Transverse colon (tissue), 4 donors: ENCODE measurements at regions not wholly inside any gene's neighbourhood (a gene's known extent, or its start where the extent isn't known, plus 50 kb on each side); places are given as distances from the start of the nearest gene placed in this dataset.
"Not testable (repeated sequence)": the region's sequence is repeated elsewhere in the genome, so short reads cannot be mapped to it uniquely, and the experiment has no call there.

Source experiments
- DNase-seq: peaks from one replicate; pipeline ENCODE4 v3.0.0-alpha.2; 2019
- H3K27ac ChIP-seq, 4 donors: fragments of 200-600 bp; sonication (generic); 2 replicates each; pipeline ENCODE4 v1.5.1; 2016 to 2018; ENCODE audit warnings: inconsistent platforms in 4 of 4
- H3K27me3 ChIP-seq: fragments of 200-600 bp; sonication (generic); 2 replicates; pipeline ENCODE4 v1.5.1; 2017; ENCODE audit warnings: inconsistent platforms
- H3K36me3 ChIP-seq, 4 donors: fragments of 200-600 bp; sonication (generic); 2 replicates each; pipeline ENCODE4 v1.5.1; 2017 to 2019; ENCODE audit warnings: inconsistent platforms in 4 of 4
- H3K4me1 ChIP-seq, 4 donors: fragments of 200-600 bp; sonication (generic); 2 replicates each; pipeline ENCODE4 v1.5.1; 2017 to 2020; ENCODE audit warnings: inconsistent platforms in 4 of 4
- H3K4me3 ChIP-seq, 4 donors: fragments of 200-600 bp; sonication (generic); 1 replicate in 1 of 4; 2 replicates in 3 of 4; pipeline versions ENCODE4 v1.5.1 to v1.6.1; 2017 to 2019; ENCODE audit warnings: inconsistent platforms in 4 of 4
- H3K9me3 ChIP-seq, 2 donors: fragments of 200-600 bp; sonication (generic); 2 replicates each; pipeline ENCODE4 v1.5.1; 2017 to 2019; ENCODE audit warnings: inconsistent platforms in 2 of 2
- CTCF ChIP-seq, 5 experiments: fragments of 200-600 bp in 3 of 5; fragments of 450-650 bp in 2 of 5; sonication (generic) in 3 of 5; IDR thresholded peaks; 1 replicate in 2 of 5; 2 replicates in 3 of 5; pipeline ENCODE4 v1.5.1; 2016 to 2017; ENCODE audit warnings: antibody characterized with exemption in 5 of 5, inconsistent platforms in 3 of 5, mild to moderate bottlenecking in 2 of 5, moderate library complexity in 1 of 5
- EP300 ChIP-seq: sonication (generic); formaldehyde crosslinking; IDR thresholded peaks from one replicate; pipeline ENCODE4 v1.6.1; 2017; ENCODE audit warnings: antibody characterized with exemption, low read depth
- POLR2A ChIP-seq: fragments of 450-650 bp; IDR thresholded peaks from one replicate; pipeline ENCODE4 v1.6.1; 2016; ENCODE audit warnings: antibody characterized with exemption, mild to moderate bottlenecking, moderate library complexity
- POLR2AphosphoS5 ChIP-seq, 3 donors: sonication (generic); formaldehyde crosslinking; IDR thresholded peaks; one replicate each; pipeline ENCODE4 v1.6.1; 2016; ENCODE audit warnings: antibody characterized with exemption in 3 of 3
- WGBS, 2 donors: methylation state at CpG; one replicate each; pipeline ENCODE4 v1.1.5; 2018; ENCODE audit warnings: low coverage in 1 of 2; 5-methylcytosine and 5-hydroxymethylcytosine counted together
- in situ Hi-C, 4 donors: fragments of 200-750 bp; cut with MboI; loops; one replicate each; pipeline versions ENCODE4 v1.15.0 to v1.15.1; 2017; ENCODE audit warnings: low sequenced_read_pairs in 3 of 4, low pct_ligation_motif_present in 1 of 4, low pct_unique_long_range_greater_than_20kb in 1 of 4
- intact Hi-C: fragments of 100-400 bp; cut with DNase I; formaldehyde crosslinking; loops from one replicate; pipeline ENCODE4 v1.15.1; 2023; ENCODE audit warnings: low total_unique reads

GRCh38 chr1:189226779-189227178 lies 1250.9 kb downstream of the BRINP3 start:
- H3K27ac ChIP-seq: no peak overlapping the region
- DNase-seq: no peak
- intact Hi-C loops (no loop called here), in situ Hi-C loops (no loop called here)
- no peaks in the 10 kb centered on the region for H3K9me3 ChIP-seq
- no peaks in the 10 kb centered on the region for H3K4me1 ChIP-seq
- no peak overlapping the region for H3K4me3 ChIP-seq
- no peaks in the 10 kb centered on the region for H3K27me3 ChIP-seq
- H3K36me3 ChIP-seq: no peaks in the 10 kb centered on the region
- WGBS, 2 donors: 70 to 73% methylated on average over 1 of the region's 1 CpG
- no peak for TF ChIP-seq POLR2AphosphoS5 (IDR thresholded peaks at IDR 0.05)
- no peak for TF ChIP-seq CTCF (IDR thresholded peaks at IDR 0.05)
- TF ChIP-seq EP300: no peak
- TF ChIP-seq POLR2A: no peak

- H3K9me3 ChIP-seq: no peaks in the 10 kb centered on the region
- no peaks in the 10 kb centered on the region for H3K27me3 ChIP-seq
- WGBS, 2 donors: 17 to 48% methylated on average over 1 to 3 of the region's 3 CpGs
- no peaks in the 10 kb centered on the region for H3K4me1 ChIP-seq
- TF ChIP-seq CTCF (IDR thresholded peaks at IDR 0.05) (no peak), POLR2AphosphoS5 (IDR thresholded peaks at IDR 0.05) (no peak), POLR2A (no peak)
- intact Hi-C loops (no loop called here), in situ Hi-C loops (no loop called here)
- no peak for DNase-seq
- H3K36me3 ChIP-seq: no peaks in the 10 kb centered on the region
- no peak overlapping the region for H3K27ac ChIP-seq
- no peak overlapping the region for H3K4me3 ChIP-seq
Observed at GRCh38 chr1:189237008-189237407, 1240.7 kb downstream of the BRINP3 start.

- no peak for TF ChIP-seq CTCF (IDR thresholded peaks at IDR 0.05)
- no peak for TF ChIP-seq EP300
- no peak for TF ChIP-seq POLR2A
- TF ChIP-seq POLR2AphosphoS5 (IDR thresholded peaks at IDR 0.05): no peak
- in situ Hi-C loops (no loop called here), intact Hi-C loops (no loop called here)
- no peaks in the 10 kb centered on the region for H3K27me3 ChIP-seq
- DNase-seq: no peak
- H3K36me3 ChIP-seq: no peaks in the 10 kb centered on the region
- no peaks in the 10 kb centered on the region for H3K9me3 ChIP-seq
- H3K4me3 ChIP-seq: no peak overlapping the region
- WGBS, 2 donors: 77% methylated on average over 18 of the region's 18 CpGs
- H3K4me1 ChIP-seq: no peaks in the 10 kb centered on the region
- H3K27ac ChIP-seq: no peak overlapping the region
Observed at GRCh38 chr1:189253601-189254350, 1223.9 kb downstream of the BRINP3 start.

- WGBS, 2 donors: 100% methylated on average over 1 of the region's 1 CpG
- H3K4me3 ChIP-seq, H3K36me3 ChIP-seq, intact Hi-C loops, H3K4me1 ChIP-seq, H3K27me3 ChIP-seq, H3K27ac ChIP-seq, in situ Hi-C loops, H3K9me3 ChIP-seq, DNase-seq: not testable (repeated sequence)
Observed at GRCh38 chr1:189261128-189261527, 1216.5 kb downstream of the BRINP3 start.

- peaks cover 16 to 17% of the 10 kb centered on the region in 2 donors for H3K9me3 ChIP-seq
- no peak for TF ChIP-seq POLR2A
- TF ChIP-seq EP300: no peak
- no peak for TF ChIP-seq CTCF (IDR thresholded peaks at IDR 0.05)
- TF ChIP-seq POLR2AphosphoS5 (IDR thresholded peaks at IDR 0.05): no peak
- WGBS, 2 donors: 77 to 80% methylated on average over 2 of the region's 2 CpGs
Observed at GRCh38 chr1:189269011-189269410, 1208.7 kb downstream of the BRINP3 start.

More at GRCh38 chr1:189269011-189269410, 1208.7 kb downstream of the BRINP3 start:
- intact Hi-C loops (no loop called here), in situ Hi-C loops (no loop called here)
- Histone ChIP-seq H3K4me1 (no peaks in the 10 kb centered on the region), H3K4me3 (no peak overlapping the region), H3K27ac (no peak overlapping the region), H3K27me3 (no peaks in the 10 kb centered on the region), H3K36me3 (no peaks in the 10 kb centered on the region)
- DNase-seq: no peak
